ENCODE measurements at regions not wholly inside any gene's neighbourhood (a gene's known extent, or its start where the extent isn't known, plus 50 kb on each side); places are given as distances from the start of the nearest gene placed in this dataset.

- Histone ChIP-seq H3K27ac (no peak overlapping the region), H3K4me1 (no peaks in the 10 kb centered on the region), H3K36me3 (no peaks in the 10 kb centered on the region), H3K9me3 (no peaks in the 10 kb centered on the region), H3K27me3 (no peaks in the 10 kb centered on the region), H3K4me3 (no peak overlapping the region)
- no peak for TF ChIP-seq CTCF (IDR thresholded peaks at IDR 0.05)
- TF ChIP-seq POLR2A (IDR thresholded peaks at IDR 0.05) = no peak
- DNase-seq = no peak
- intact Hi-C loops (cut with DNase I; ENCODE audit: low total_unique reads) = no loop called here
Observed at GRCh38 chr5:100452126-100452525, 83.0 kb upstream of the FAM174A start.

GRCh38 chr5:100448111-100448528 lies 87.1 kb upstream of the FAM174A start:
- DNase-seq = no peak
- intact Hi-C loops (cut with DNase I; ENCODE audit: low total_unique reads) = no loop called here
- TF ChIP-seq CTCF (IDR thresholded peaks at IDR 0.05) = no peak
- no peak for TF ChIP-seq POLR2A (IDR thresholded peaks at IDR 0.05)
- H3K4me1 ChIP-seq = no peaks in the 10 kb centered on the region
- H3K9me3 ChIP-seq = no peaks in the 10 kb centered on the region
- H3K4me3 ChIP-seq = no peak overlapping the region
- H3K36me3 ChIP-seq = no peaks in the 10 kb centered on the region
- no peaks in the 10 kb centered on the region for H3K27me3 ChIP-seq
- no peak overlapping the region for H3K27ac ChIP-seq

GRCh38 chr5:100446879-100447430 lies 88.2 kb upstream of the FAM174A start:
- H3K27ac ChIP-seq = no peak overlapping the region
- intact Hi-C loops (cut with DNase I; ENCODE audit: low total_unique reads) = no loop called here
- no peaks in the 10 kb centered on the region for H3K9me3 ChIP-seq
- H3K27me3 ChIP-seq = no peaks in the 10 kb centered on the region
- H3K4me3 ChIP-seq = no peak overlapping the region
- H3K36me3 ChIP-seq = no peaks in the 10 kb centered on the region
- no peak for DNase-seq
- TF ChIP-seq POLR2A (IDR thresholded peaks at IDR 0.05) = no peak
- TF ChIP-seq CTCF (IDR thresholded peaks at IDR 0.05) = no peak
- no peaks in the 10 kb centered on the region for H3K4me1 ChIP-seq

- Histone ChIP-seq H3K4me3 (no peak overlapping the region), H3K36me3 (no peaks in the 10 kb centered on the region), H3K4me1 (no peaks in the 10 kb centered on the region), H3K9me3 (no peaks in the 10 kb centered on the region), H3K27ac (no peak overlapping the region), H3K27me3 (no peaks in the 10 kb centered on the region)
- intact Hi-C loops (cut with DNase I; ENCODE audit: low total_unique reads) = no loop called here
- TF ChIP-seq CTCF (IDR thresholded peaks at IDR 0.05) = no peak
- no peak for TF ChIP-seq POLR2A (IDR thresholded peaks at IDR 0.05)
- DNase-seq = no peak
Observed at GRCh38 chr5:100444961-100445360, 90.2 kb upstream of the FAM174A start.

- intact Hi-C loops (cut with DNase I; ENCODE audit: low total_unique reads) = no loop called here
- no peak for DNase-seq
- Histone ChIP-seq H3K4me1 (no peaks in the 10 kb centered on the region), H3K27ac (no peak overlapping the region), H3K36me3 (no peaks in the 10 kb centered on the region), H3K4me3 (no peak overlapping the region), H3K9me3 (no peaks in the 10 kb centered on the region), H3K27me3 (no peaks in the 10 kb centered on the region)
- TF ChIP-seq CTCF (IDR thresholded peaks at IDR 0.05) (no peak), POLR2A (IDR thresholded peaks at IDR 0.05) (no peak)
Observed at GRCh38 chr5:100434815-100435214, 100.4 kb upstream of the FAM174A start.
